MM.1S (cell line): ENCODE measurements at regions not wholly inside any gene's neighbourhood (a gene's known extent, or its start where the extent isn't known, plus 50 kb on each side); places are given as distances from the start of the nearest gene placed in this dataset.

ENCODE experiments used
- CTCF ChIP-seq: fragments of 300-600 bp; sonication (generic); IDR thresholded peaks from 2 replicates; pipeline ENCODE4 v1.5.1; 2016; ENCODE audit warnings: antibody characterized with exemption, low read length, mixed read lengths
- EZH2 ChIP-seq: fragments of 300-600 bp; sonication (generic); optimal IDR thresholded peaks from 2 replicates; pipeline ENCODE3; 2017; ENCODE audit warnings: low read depth, mild to moderate bottlenecking, antibody characterized with exemption, low read length, mixed read lengths
- EZH2phosphoT487 ChIP-seq: fragments of 300-600 bp; sonication (generic); IDR thresholded peaks from 2 replicates; pipeline ENCODE4 v1.6.1; 2018; ENCODE audit warnings: antibody characterized with exemption, low read length

- TF ChIP-seq EZH2 (no peak), CTCF (no peak), EZH2phosphoT487 (no peak)
Observed at GRCh38 chrX:40968180-40968579, 117.1 kb upstream of the USP9X start.
